ENCODE measurements at regions not wholly inside any gene's neighbourhood (a gene's known extent, or its start where the extent isn't known, plus 50 kb on each side); places are given as distances from the start of the nearest gene placed in this dataset.

GRCh38 chr6:3527651-3527977 lies 70.8 kb upstream of the SLC22A23 start:
- WGBS, 2 experiments (ENCODE audit: low coverage in 1 of 2, low lambda C conversion rate in 2 of 2, missing lambda C conversion rate in 2 of 2), result 61 to 67% methylated on average over 4 of the region's 4 CpGs
- Histone ChIP-seq H3K27me3 (replicated peaks; ENCODE audit: insufficient read depth) (no peaks in the 10 kb centered on the region), H3K9me2 (ENCODE audit: insufficient read depth) (no peaks in the 10 kb centered on the region), H3K4me2 (ENCODE audit: unreplicated experiment) (no peak overlapping the region), H3K4me3 (no peak overlapping the region), H3K36me3 (ENCODE audit: low read depth) (no peaks in the 10 kb centered on the region), H3K79me2 (ENCODE audit: insufficient read depth) (no peaks in the 10 kb centered on the region), H3K9ac (no peak overlapping the region), H3K27ac (no peak overlapping the region), H4K20me1 (ENCODE audit: insufficient read depth) (no peaks in the 10 kb centered on the region), H3K4me1 (ENCODE audit: insufficient read depth) (peaks cover 15% of the 10 kb centered on the region), H2AFZ (no peak overlapping the region), H3F3A (ENCODE audit: insufficient read depth) (peaks cover 19% of the 10 kb centered on the region), H3K9me3 (ENCODE audit: low read depth) (no peaks in the 10 kb centered on the region)
- TF ChIP-seq EZH2 (IDR thresholded peaks at IDR 0.05; ENCODE audit: insufficient read depth, poor library complexity, severe bottlenecking), result no peak
- TF ChIP-seq EZH2phosphoT487 (IDR thresholded peaks at IDR 0.05; ENCODE audit: insufficient read depth, low read depth), result no peak
- in situ Hi-C loops (cut with MboI), result no loop called here
- DNase-seq, result no peak

DNA sequence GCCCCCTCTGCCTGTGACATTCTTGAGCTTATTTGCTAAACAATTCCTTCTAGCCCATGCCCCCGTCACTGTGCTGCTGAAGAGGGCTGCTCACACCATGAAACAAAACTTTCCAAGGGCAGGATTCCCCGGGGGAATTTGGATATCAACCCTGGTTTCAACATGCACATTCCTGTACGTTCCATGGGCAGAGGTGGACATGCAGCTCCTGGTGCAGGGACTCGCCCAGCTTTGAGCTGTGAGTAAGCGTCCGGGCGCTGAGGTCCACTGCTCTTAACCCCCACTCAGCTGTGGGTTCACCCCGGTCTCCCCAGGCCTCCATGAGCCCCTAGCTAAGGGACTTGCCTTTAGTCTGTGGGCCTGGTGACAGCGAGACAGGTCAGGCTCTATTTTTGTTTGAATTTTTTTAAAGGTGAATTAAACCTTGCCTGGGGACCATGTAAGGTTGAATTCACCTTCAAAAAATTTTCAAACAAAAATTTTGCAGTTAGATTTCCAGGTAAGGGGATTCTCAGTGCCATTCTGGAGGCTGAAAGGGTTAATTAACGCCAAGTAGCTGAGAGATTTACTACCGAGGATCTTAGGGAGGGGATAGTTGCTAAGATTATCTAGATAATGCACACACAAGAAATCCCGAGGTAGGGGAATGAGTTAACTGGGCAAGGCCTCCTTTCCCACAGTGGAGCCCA lies 70.3 kb upstream of the SLC22A23 start:
- Histone ChIP-seq H3K27ac (no peak overlapping the region), H3K36me3 (ENCODE audit: low read depth) (no peaks in the 10 kb centered on the region), H2AFZ (no peak overlapping the region), H3F3A (ENCODE audit: insufficient read depth) (peaks cover 24% of the 10 kb centered on the region), H3K4me2 (ENCODE audit: unreplicated experiment) (no peak overlapping the region), H3K4me1 (ENCODE audit: insufficient read depth) (peaks cover 20% of the 10 kb centered on the region), H3K9me2 (ENCODE audit: insufficient read depth) (no peaks in the 10 kb centered on the region), H3K79me2 (ENCODE audit: insufficient read depth) (no peaks in the 10 kb centered on the region), H3K27me3 (replicated peaks; ENCODE audit: insufficient read depth) (no peaks in the 10 kb centered on the region), H4K20me1 (ENCODE audit: insufficient read depth) (no peaks in the 10 kb centered on the region), H3K9ac (no peak overlapping the region), H3K9me3 (ENCODE audit: low read depth) (no peaks in the 10 kb centered on the region), H3K4me3 (no peak overlapping the region)
- no peak for TF ChIP-seq EZH2 (IDR thresholded peaks at IDR 0.05; ENCODE audit: insufficient read depth, poor library complexity, severe bottlenecking)
- TF ChIP-seq EZH2phosphoT487 (IDR thresholded peaks at IDR 0.05; ENCODE audit: insufficient read depth, low read depth), result no peak
- no peak for DNase-seq
- in situ Hi-C loops (cut with MboI), result no loop called here
- WGBS, 2 experiments (ENCODE audit: low coverage in 1 of 2, low lambda C conversion rate in 2 of 2, missing lambda C conversion rate in 2 of 2), result 85 to 86% methylated on average over 12 of the region's 12 CpGs

- peaks cover 31% of the 10 kb centered on the region for H3K4me1 ChIP-seq (ENCODE audit: insufficient read depth)
- no peak overlapping the region for H2AFZ ChIP-seq
- no peaks in the 10 kb centered on the region for H3K27me3 ChIP-seq (replicated peaks; ENCODE audit: insufficient read depth)
- in situ Hi-C loops (cut with MboI), result no loop called here
- H3K4me3 ChIP-seq, result no peak overlapping the region
- peaks cover 27% of the 10 kb centered on the region for H3F3A ChIP-seq (ENCODE audit: insufficient read depth)
- WGBS, 2 experiments (ENCODE audit: low coverage in 1 of 2, low lambda C conversion rate in 2 of 2, missing lambda C conversion rate in 2 of 2), result 93 to 95% methylated on average over 6 of the region's 6 CpGs
- TF ChIP-seq EZH2 (IDR thresholded peaks at IDR 0.05; ENCODE audit: insufficient read depth, poor library complexity, severe bottlenecking) (no peak), EZH2phosphoT487 (IDR thresholded peaks at IDR 0.05; ENCODE audit: insufficient read depth, low read depth) (no peak)
- no peaks in the 10 kb centered on the region for H3K79me2 ChIP-seq (ENCODE audit: insufficient read depth)
- H3K36me3 ChIP-seq (ENCODE audit: low read depth), result no peaks in the 10 kb centered on the region
- DNase-seq, result no peak
- H4K20me1 ChIP-seq (ENCODE audit: insufficient read depth), result no peaks in the 10 kb centered on the region
- H3K4me2 ChIP-seq (ENCODE audit: unreplicated experiment), result no peak overlapping the region
- H3K27ac ChIP-seq, result no peak overlapping the region
- no peaks in the 10 kb centered on the region for H3K9me3 ChIP-seq (ENCODE audit: low read depth)
- no peaks in the 10 kb centered on the region for H3K9me2 ChIP-seq (ENCODE audit: insufficient read depth)
- no peak overlapping the region for H3K9ac ChIP-seq
Measured at GRCh38 chr6:3525915-3526314, 69.1 kb upstream of the SLC22A23 start.

DNA sequence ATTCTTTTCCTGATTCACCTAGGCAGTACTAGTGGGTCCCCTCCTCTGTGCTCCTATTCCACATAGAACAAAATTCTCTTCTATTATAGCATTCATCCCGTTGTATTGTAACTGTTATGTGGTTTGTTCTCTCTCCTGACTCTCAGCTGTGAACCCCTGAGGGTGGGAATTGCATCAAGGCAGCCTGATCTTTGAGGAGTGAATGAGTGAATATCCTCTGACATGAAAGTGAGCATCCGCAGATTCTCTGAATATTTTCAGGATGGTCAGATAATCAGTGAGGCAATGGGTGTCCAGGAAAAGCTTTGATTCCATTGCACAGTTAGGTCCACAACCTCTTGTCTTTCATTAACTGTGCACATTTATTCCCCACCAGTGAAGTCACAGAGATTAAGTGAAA lies 67.6 kb upstream of the SLC22A23 start:
- WGBS, 2 experiments (ENCODE audit: low coverage in 1 of 2, low lambda C conversion rate in 2 of 2, missing lambda C conversion rate in 2 of 2), result 94 to 96% methylated on average over 2 of the region's 2 CpGs
- peaks cover 41% of the 10 kb centered on the region for H3K4me1 ChIP-seq (ENCODE audit: insufficient read depth)
- peaks cover 38% of the 10 kb centered on the region for H3F3A ChIP-seq (ENCODE audit: insufficient read depth)
- DNase-seq, result no peak
- H3K9me2 ChIP-seq (ENCODE audit: insufficient read depth), result no peaks in the 10 kb centered on the region
- no peak overlapping the region for H3K4me3 ChIP-seq
- H3K9ac ChIP-seq, result no peak overlapping the region
- no peak for TF ChIP-seq EZH2phosphoT487 (IDR thresholded peaks at IDR 0.05; ENCODE audit: insufficient read depth, low read depth)
- no peaks in the 10 kb centered on the region for H4K20me1 ChIP-seq (ENCODE audit: insufficient read depth)
- no peaks in the 10 kb centered on the region for H3K79me2 ChIP-seq (ENCODE audit: insufficient read depth)
- no peaks in the 10 kb centered on the region for H3K9me3 ChIP-seq (ENCODE audit: low read depth)
- H3K27me3 ChIP-seq (replicated peaks; ENCODE audit: insufficient read depth), result no peaks in the 10 kb centered on the region
- H3K27ac ChIP-seq, result no peak overlapping the region
- H2AFZ ChIP-seq, result no peak overlapping the region
- no peaks in the 10 kb centered on the region for H3K36me3 ChIP-seq (ENCODE audit: low read depth)
- no peak overlapping the region for H3K4me2 ChIP-seq (ENCODE audit: unreplicated experiment)
- in situ Hi-C loops (cut with MboI), result no loop called here

DNA sequence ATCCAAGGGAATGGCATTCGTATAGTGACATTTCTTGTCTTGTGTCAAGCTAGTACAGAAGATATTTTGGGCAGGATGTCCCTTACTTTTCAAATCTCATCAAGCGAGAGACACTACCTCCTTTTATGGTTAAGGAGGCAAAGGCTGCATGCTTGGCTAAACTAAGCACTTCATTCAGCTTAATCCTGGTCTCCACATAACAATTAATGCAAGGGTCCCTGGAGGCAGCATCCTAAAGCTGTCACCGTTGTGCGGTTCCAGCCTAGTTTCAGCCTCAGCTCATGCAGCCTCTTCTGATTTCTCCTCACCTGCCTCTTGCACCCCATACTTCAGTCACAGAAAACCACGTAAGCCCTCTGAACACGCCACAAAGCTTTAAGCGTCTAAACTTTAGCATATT lies 67.1 kb upstream of the SLC22A23 start:
- Histone ChIP-seq H3F3A (ENCODE audit: insufficient read depth) (peaks cover 43% of the 10 kb centered on the region), H4K20me1 (ENCODE audit: insufficient read depth) (no peaks in the 10 kb centered on the region), H3K9ac (no peak overlapping the region), H3K79me2 (ENCODE audit: insufficient read depth) (no peaks in the 10 kb centered on the region), H3K9me3 (ENCODE audit: low read depth) (no peaks in the 10 kb centered on the region), H3K9me2 (ENCODE audit: insufficient read depth) (no peaks in the 10 kb centered on the region), H3K4me3 (no peak overlapping the region), H3K27me3 (replicated peaks; ENCODE audit: insufficient read depth) (no peaks in the 10 kb centered on the region), H3K36me3 (ENCODE audit: low read depth) (no peaks in the 10 kb centered on the region), H3K4me2 (ENCODE audit: unreplicated experiment) (no peak overlapping the region), H3K27ac (no peak overlapping the region), H2AFZ (no peak overlapping the region), H3K4me1 (ENCODE audit: insufficient read depth) (peaks cover 46% of the 10 kb centered on the region)
- in situ Hi-C loops (cut with MboI), result no loop called here
- DNase-seq, result no peak
- WGBS, 2 experiments (ENCODE audit: low coverage in 1 of 2, low lambda C conversion rate in 2 of 2, missing lambda C conversion rate in 2 of 2), result 95 to 99% methylated on average over 7 of the region's 7 CpGs
- no peak for TF ChIP-seq EZH2 (IDR thresholded peaks at IDR 0.05; ENCODE audit: insufficient read depth, poor library complexity, severe bottlenecking)
- no peak for TF ChIP-seq EZH2phosphoT487 (IDR thresholded peaks at IDR 0.05; ENCODE audit: insufficient read depth, low read depth)

Measured in GM23248 (cell line).